Activated T-cell treated with anti-CD3 and anti-CD28 coated beads, Interleukin-2, amount 50 U/mL, for 4 hours (primary cell): ENCODE measurements at regions not wholly inside any gene's neighbourhood (a gene's known extent, or its start where the extent isn't known, plus 50 kb on each side); places are given as distances from the start of the nearest gene placed in this dataset.
"Not testable (repeated sequence)": the region's sequence is repeated elsewhere in the genome, so short reads cannot be mapped to it uniquely, and the experiment has no call there.

ENCODE experiments used
- ATAC-seq, 2 donors: fragments of 200-7000 bp; cut with Tn5 transposase; one replicate each; pipeline ENCODE4 v1.10.0; 2021
- DNase-seq: peaks from one replicate; pipeline ENCODE4 v3.0.0-alpha.2; 2020
- H3K27me3 Mint-ChIP-seq: one replicate; pipeline ENCODE4 v1.8.0; 2021; ENCODE audit warnings: low read depth, mixed read lengths
- H3K36me3 Mint-ChIP-seq: one replicate; pipeline ENCODE4 v1.8.0; 2022; ENCODE audit warnings: mixed read lengths; ENCODE audit not compliant: insufficient read depth
- H3K4me1 Mint-ChIP-seq: one replicate; pipeline ENCODE4 v1.8.0; 2021; ENCODE audit warnings: low read depth, mixed read lengths
- H3K4me3 Mint-ChIP-seq: one replicate; pipeline ENCODE4 v1.8.0; 2021; ENCODE audit warnings: mild to moderate bottlenecking, moderate library complexity, mixed read lengths
- H3K9me3 Mint-ChIP-seq: one replicate; pipeline ENCODE4 v1.8.0; 2021; ENCODE audit warnings: mixed read lengths

GRCh38 chr12:67716817-67717216 is 68.3 kb downstream of the DYRK2 start:
- DNase-seq (no peak), ATAC-seq (no peak)
- no peak overlapping the region for H3K4me3 Mint-ChIP-seq
- H3K27me3 Mint-ChIP-seq: peaks cover 3% of the 10 kb centered on the region
- H3K36me3 Mint-ChIP-seq: peaks cover 1% of the 10 kb centered on the region
- peaks cover 3% of the 10 kb centered on the region for H3K4me1 Mint-ChIP-seq
- no peaks in the 10 kb centered on the region for H3K9me3 Mint-ChIP-seq

- not testable (repeated sequence) for H3K4me1 Mint-ChIP-seq, H3K4me3 Mint-ChIP-seq, H3K27me3 Mint-ChIP-seq, H3K9me3 Mint-ChIP-seq, ATAC-seq, DNase-seq, H3K36me3 Mint-ChIP-seq
These were observed 70.8 kb downstream of the DYRK2 start for GRCh38 chr12:67719303-67719702.

GRCh38 chr12:67720351-67720856 is 71.9 kb downstream of the DYRK2 start:
- no peaks in the 10 kb centered on the region for H3K36me3 Mint-ChIP-seq
- no peaks in the 10 kb centered on the region for H3K9me3 Mint-ChIP-seq
- ATAC-seq (no peak), DNase-seq (no peak)
- no peaks in the 10 kb centered on the region for H3K4me1 Mint-ChIP-seq
- H3K27me3 Mint-ChIP-seq: peaks cover 3% of the 10 kb centered on the region
- no peak overlapping the region for H3K4me3 Mint-ChIP-seq

DNA sequence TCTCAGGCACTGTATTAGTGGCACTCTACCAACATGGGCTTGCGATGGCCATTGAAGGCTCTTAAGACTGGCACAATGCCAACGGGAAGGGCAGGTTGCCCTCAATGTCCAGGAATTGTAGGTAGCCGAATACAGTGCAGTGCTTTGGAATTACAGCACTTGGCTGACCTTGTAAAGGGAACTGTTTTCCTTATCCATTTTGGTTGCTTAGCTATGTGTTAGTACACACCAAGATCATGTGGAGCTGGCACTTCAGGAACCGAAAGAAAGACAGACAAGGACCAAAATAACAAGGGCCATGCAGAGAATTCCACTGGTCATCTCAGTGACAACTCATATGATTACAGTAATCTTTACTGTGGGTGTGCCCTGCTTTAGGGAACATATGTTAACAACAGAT is 72.7 kb downstream of the DYRK2 start:
- no peaks in the 10 kb centered on the region for H3K9me3 Mint-ChIP-seq
- no peak overlapping the region for H3K4me3 Mint-ChIP-seq
- H3K27me3 Mint-ChIP-seq: no peaks in the 10 kb centered on the region
- DNase-seq (no peak), ATAC-seq (no peak)
- no peaks in the 10 kb centered on the region for H3K36me3 Mint-ChIP-seq
- H3K4me1 Mint-ChIP-seq: no peaks in the 10 kb centered on the region

GRCh38 chr12:67722296-67722695 is 73.8 kb downstream of the DYRK2 start:
- no peaks in the 10 kb centered on the region for H3K9me3 Mint-ChIP-seq
- H3K27me3 Mint-ChIP-seq: no peaks in the 10 kb centered on the region
- ATAC-seq (no peak), DNase-seq (no peak)
- H3K4me1 Mint-ChIP-seq: no peaks in the 10 kb centered on the region
- no peaks in the 10 kb centered on the region for H3K36me3 Mint-ChIP-seq
- no peak overlapping the region for H3K4me3 Mint-ChIP-seq

DNA sequence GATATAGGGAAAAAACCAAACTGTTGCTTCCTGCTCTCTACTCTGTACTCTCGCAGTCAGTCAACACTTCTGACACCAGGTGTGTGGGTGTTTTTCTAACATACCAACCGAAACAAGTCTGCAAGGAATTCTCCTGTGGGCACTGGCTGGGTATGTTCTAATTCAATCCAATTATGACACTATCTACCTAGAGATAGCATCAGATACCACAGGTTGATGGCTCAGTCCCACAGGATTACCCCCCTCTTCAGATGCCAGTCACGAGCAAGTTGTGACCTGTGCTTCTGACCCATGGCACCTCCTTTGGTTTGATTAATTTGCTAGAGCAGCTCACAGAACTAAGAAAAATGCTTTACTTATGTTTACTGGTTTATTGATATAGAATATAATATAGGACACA is 78.3 kb downstream of the DYRK2 start:
- DNase-seq: no peak
- Mint-ChIP-seq H3K4me1 (peaks cover 2% of the 10 kb centered on the region), H3K36me3 (no peaks in the 10 kb centered on the region), H3K4me3 (no peak overlapping the region), H3K9me3 (no peaks in the 10 kb centered on the region), H3K27me3 (peaks cover 2% of the 10 kb centered on the region)
- no peak for ATAC-seq

DNA sequence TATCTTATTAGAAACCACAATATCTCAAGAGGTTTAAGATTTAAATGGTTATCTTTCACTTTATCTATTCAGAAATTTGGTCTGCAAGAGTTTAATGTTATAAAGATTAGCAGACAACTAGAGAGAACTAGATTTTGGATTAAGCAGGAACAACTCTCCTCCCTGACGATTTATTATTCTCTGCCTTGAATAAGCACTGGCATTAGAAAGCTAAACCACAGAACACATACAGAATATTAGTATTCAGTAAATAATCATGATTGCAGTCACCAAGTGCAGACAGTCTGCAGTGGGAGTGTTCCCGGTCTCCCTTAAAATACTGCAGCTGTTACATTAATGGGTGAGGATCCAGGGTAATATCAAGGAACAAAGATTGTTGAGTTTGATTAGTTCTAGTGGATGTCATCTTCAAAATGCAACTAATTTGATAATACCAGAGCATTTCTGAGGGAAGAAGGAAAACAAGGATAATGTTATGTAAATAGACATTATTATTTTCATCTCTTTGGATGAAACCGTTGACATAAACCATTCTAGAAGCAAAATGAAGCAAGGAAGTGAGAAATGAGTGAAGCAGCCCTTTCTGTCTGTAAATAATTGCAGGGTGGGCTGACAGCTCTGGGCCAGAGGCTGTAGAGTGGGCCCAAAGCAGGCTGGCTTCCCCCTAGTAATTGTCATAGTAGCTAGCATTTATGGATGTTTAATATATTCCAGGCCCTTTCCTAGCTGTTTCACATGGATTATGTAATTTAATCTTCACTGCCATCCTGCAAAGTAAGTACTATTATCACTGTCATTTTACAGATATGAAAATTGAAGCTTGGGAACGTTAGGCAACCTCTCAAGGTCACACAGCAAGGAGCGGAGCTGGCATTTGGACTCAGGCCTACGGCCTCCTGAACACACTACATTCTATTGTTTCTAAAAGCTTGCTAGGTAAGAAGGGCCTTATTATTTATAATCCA is 79.4 kb downstream of the DYRK2 start:
- no peak for ATAC-seq
- no peak for DNase-seq
- peaks cover 2% of the 10 kb centered on the region for H3K27me3 Mint-ChIP-seq
- H3K9me3 Mint-ChIP-seq: no peaks in the 10 kb centered on the region
- H3K4me1 Mint-ChIP-seq: peaks cover 2% of the 10 kb centered on the region
- no peak overlapping the region for H3K4me3 Mint-ChIP-seq
- no peaks in the 10 kb centered on the region for H3K36me3 Mint-ChIP-seq

GRCh38 chr12:67732857-67733256 is 84.3 kb downstream of the DYRK2 start:
- H3K4me3 Mint-ChIP-seq: no peak overlapping the region
- no peak for DNase-seq
- no peaks in the 10 kb centered on the region for H3K36me3 Mint-ChIP-seq
- no peaks in the 10 kb centered on the region for H3K4me1 Mint-ChIP-seq
- H3K9me3 Mint-ChIP-seq: no peaks in the 10 kb centered on the region
- ATAC-seq: no peak
- peaks cover 2% of the 10 kb centered on the region for H3K27me3 Mint-ChIP-seq

- ATAC-seq: no peak
These were observed 87.3 kb downstream of the DYRK2 start for GRCh38 chr12:67735868-67736267.

DNA sequence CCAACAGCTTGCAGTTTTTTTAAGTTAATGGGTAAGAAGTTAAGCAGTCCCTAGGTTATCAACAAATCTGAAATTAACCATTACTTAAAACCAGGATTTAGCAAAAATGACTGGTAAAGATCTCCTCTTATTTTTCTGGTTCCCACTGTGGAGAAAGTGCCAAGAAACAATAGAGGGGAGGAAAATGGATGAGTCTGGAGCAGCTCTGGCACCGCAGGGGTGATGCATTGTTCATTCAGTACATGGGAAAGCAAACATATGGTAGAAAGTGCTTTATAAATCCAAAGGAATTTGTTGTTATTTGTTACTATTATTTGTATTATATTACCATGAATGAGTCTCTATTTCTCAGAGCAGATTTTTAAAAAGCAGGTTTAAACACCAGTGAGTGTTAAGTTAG is 92.2 kb downstream of the DYRK2 start:
- Mint-ChIP-seq H3K27me3 (no peaks in the 10 kb centered on the region), H3K9me3 (peaks cover under 1% of the 10 kb centered on the region), H3K4me1 (no peaks in the 10 kb centered on the region), H3K4me3 (no peak overlapping the region), H3K36me3 (no peaks in the 10 kb centered on the region)
- DNase-seq (no peak), ATAC-seq (no peak)

More at GRCh38 chr12:67735868-67736267, 87.3 kb downstream of the DYRK2 start:
- Mint-ChIP-seq H3K36me3 (no peaks in the 10 kb centered on the region), H3K4me3 (no peak overlapping the region), H3K9me3 (no peaks in the 10 kb centered on the region), H3K27me3 (peaks cover 2% of the 10 kb centered on the region), H3K4me1 (no peaks in the 10 kb centered on the region)
- no peak for DNase-seq

DNA sequence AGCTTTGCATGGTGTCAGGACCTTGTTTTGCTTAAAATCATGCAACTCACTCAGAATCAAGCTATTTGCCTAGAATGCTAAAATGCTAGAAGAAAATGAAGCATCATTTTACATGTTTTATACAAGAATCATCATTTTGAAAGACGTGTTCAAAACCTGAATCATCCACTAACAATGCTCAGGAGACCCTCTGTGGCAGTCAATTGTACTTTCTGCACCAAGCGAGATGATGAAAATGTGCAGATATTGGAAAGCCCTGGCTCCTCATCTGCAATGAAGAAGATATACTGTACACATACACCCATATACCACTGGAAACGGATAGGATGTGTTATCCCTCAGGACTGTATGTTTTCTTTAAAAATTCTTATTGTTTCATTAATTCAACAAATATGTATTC is 92.7 kb downstream of the DYRK2 start:
- no peak overlapping the region for H3K4me3 Mint-ChIP-seq
- ATAC-seq: no peak
- no peaks in the 10 kb centered on the region for H3K4me1 Mint-ChIP-seq
- H3K9me3 Mint-ChIP-seq: peaks cover 5% of the 10 kb centered on the region
- peaks cover 2% of the 10 kb centered on the region for H3K36me3 Mint-ChIP-seq
- no peak for DNase-seq
- H3K27me3 Mint-ChIP-seq: no peaks in the 10 kb centered on the region

DNA sequence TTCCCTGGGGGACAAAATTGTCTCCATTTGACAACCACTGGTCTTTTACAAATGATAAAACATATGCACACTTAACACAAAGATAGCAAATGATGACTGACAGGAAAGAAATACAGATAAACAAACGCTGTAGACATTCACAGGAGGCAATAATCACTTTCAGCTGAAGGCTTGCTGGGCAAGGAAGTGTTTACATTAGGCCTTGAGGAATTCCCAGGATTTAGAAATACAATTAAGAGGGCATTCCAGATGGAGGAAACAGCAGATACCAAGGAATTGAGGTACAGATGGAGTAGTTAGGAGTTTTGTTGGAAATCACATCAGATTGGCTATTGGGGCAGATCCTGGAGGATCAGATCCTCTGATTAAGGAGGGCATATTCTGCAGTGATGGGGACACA is 93.9 kb downstream of the DYRK2 start:
- DNase-seq (no peak), ATAC-seq (no peak)
- peaks cover 5% of the 10 kb centered on the region for H3K9me3 Mint-ChIP-seq
- H3K4me3 Mint-ChIP-seq: no peak overlapping the region
- H3K27me3 Mint-ChIP-seq: no peaks in the 10 kb centered on the region
- H3K36me3 Mint-ChIP-seq: peaks cover 2% of the 10 kb centered on the region
- no peaks in the 10 kb centered on the region for H3K4me1 Mint-ChIP-seq

GRCh38 chr12:67747869-67748742 is 99.6 kb downstream of the DYRK2 start:
- ATAC-seq: no peak
- Mint-ChIP-seq H3K4me3 (no peak overlapping the region), H3K9me3 (peaks cover 5% of the 10 kb centered on the region), H3K27me3 (no peaks in the 10 kb centered on the region), H3K4me1 (no peaks in the 10 kb centered on the region), H3K36me3 (peaks cover 2% of the 10 kb centered on the region)
- no peak for DNase-seq

GRCh38 chr12:67748743-67749040 is 100.1 kb downstream of the DYRK2 start:
- H3K4me3 Mint-ChIP-seq: no peak overlapping the region
- peaks cover 2% of the 10 kb centered on the region for H3K36me3 Mint-ChIP-seq
- peaks cover 5% of the 10 kb centered on the region for H3K9me3 Mint-ChIP-seq
- DNase-seq (no peak), ATAC-seq (no peak)
- no peaks in the 10 kb centered on the region for H3K27me3 Mint-ChIP-seq
- H3K4me1 Mint-ChIP-seq: no peaks in the 10 kb centered on the region
